GM23248 (cell line): ENCODE measurements at regions not wholly inside any gene's neighbourhood (a gene's known extent, or its start where the extent isn't known, plus 50 kb on each side); places are given as distances from the start of the nearest gene placed in this dataset.
A peak's percentile ranks its signal among the peaks of the same experiment; 100 is the strongest.

Experiments
- DNase-seq: peaks from one replicate; pipeline ENCODE4 v3.0.0-alpha.2; 2015
- H2AFZ ChIP-seq: fragments of 200-600 bp; sonication (generic); 2 replicates; pipeline ENCODE4 v1.6.1; 2016; ENCODE audit warnings: antibody characterized with exemption
- H3F3A ChIP-seq: fragments of 200-600 bp; sonication (generic); 2 replicates; pipeline ENCODE4 v1.6.1; 2016; ENCODE audit warnings: mild to moderate bottlenecking, antibody characterized with exemption, mixed run types; ENCODE audit not compliant: insufficient read depth
- H3K27ac ChIP-seq: fragments of 200-600 bp; sonication (generic); 2 replicates; pipeline ENCODE4 v1.5.1; 2016; ENCODE audit warnings: mild to moderate bottlenecking
- H3K27me3 ChIP-seq: fragments of 200-600 bp; sonication (generic); replicated peaks from 2 replicates; pipeline ENCODE4 v1.6.1; 2016; ENCODE audit warnings: mild to moderate bottlenecking; ENCODE audit not compliant: insufficient read depth
- H3K36me3 ChIP-seq: fragments of 200-600 bp; sonication (generic); 2 replicates; pipeline ENCODE4 v1.6.1; 2016; ENCODE audit warnings: low read depth, mild to moderate bottlenecking
- H3K4me1 ChIP-seq: fragments of 200-600 bp; sonication (generic); 2 replicates; pipeline ENCODE4 v1.6.1; 2016; ENCODE audit warnings: mild to moderate bottlenecking; ENCODE audit not compliant: insufficient read depth
- H3K4me2 ChIP-seq: fragments of 200-600 bp; sonication (generic); one replicate; pipeline ENCODE4 v1.6.1; 2016; ENCODE audit warnings: mild to moderate bottlenecking; ENCODE audit not compliant: unreplicated experiment
- H3K4me3 ChIP-seq: fragments of 200-600 bp; sonication (generic); 2 replicates; pipeline ENCODE4 v1.5.1; 2016; ENCODE audit warnings: mild to moderate bottlenecking
- H3K79me2 ChIP-seq: fragments of 200-600 bp; sonication (generic); 2 replicates; pipeline ENCODE4 v1.6.1; 2016; ENCODE audit warnings: mild to moderate bottlenecking; ENCODE audit not compliant: insufficient read depth
- H3K9ac ChIP-seq: fragments of 200-600 bp; sonication (generic); 2 replicates; pipeline ENCODE4 v1.6.1; 2016; ENCODE audit warnings: mild to moderate bottlenecking
- H3K9me2 ChIP-seq: fragments of 200-600 bp; sonication (generic); 2 replicates; pipeline ENCODE4 v1.6.1; 2016; ENCODE audit warnings: mixed run types, mild to moderate bottlenecking, moderate library complexity; ENCODE audit not compliant: insufficient read depth
- H3K9me3 ChIP-seq: fragments of 200-600 bp; sonication (generic); one replicate; pipeline ENCODE4 v1.6.1; 2017; ENCODE audit warnings: low read depth
- H4K20me1 ChIP-seq: fragments of 200-600 bp; sonication (generic); 2 replicates; pipeline ENCODE4 v1.6.0; 2016; ENCODE audit not compliant: insufficient read depth
- EZH2 ChIP-seq: fragments of 200-600 bp; sonication (generic); IDR thresholded peaks from 2 replicates; pipeline ENCODE4 v1.6.1; 2018; ENCODE audit warnings: antibody characterized with exemption, mild to moderate bottlenecking; ENCODE audit not compliant: insufficient read depth, poor library complexity, severe bottlenecking
- EZH2phosphoT487 ChIP-seq: fragments of 200-600 bp; sonication (generic); IDR thresholded peaks from 2 replicates; pipeline ENCODE4 v1.6.1; 2018; ENCODE audit warnings: antibody characterized with exemption, moderate library complexity, mild to moderate bottlenecking, low read depth; ENCODE audit not compliant: insufficient read depth
- WGBS, 2 experiments: methylation state at CpG; one replicate each; pipeline ENCODE4 v1.1.6; 2015 to 2017; ENCODE audit warnings: low lambda C conversion rate in 2 of 2, low coverage in 1 of 2; ENCODE audit errors: missing lambda C conversion rate in 2 of 2; 5-methylcytosine and 5-hydroxymethylcytosine counted together
- in situ Hi-C: fragments of 300-500 bp; cut with MboI; formaldehyde crosslinking; loops from 2 replicates; pipeline ENCODE4 v1.15.0; 2020

GRCh38 chr2:217673627-217674026 lies 329.2 kb downstream of the TNS1 start:
- Histone ChIP-seq H3K4me2 (peak overlapping the region; percentile 16), H3F3A (peaks cover 6% of the 10 kb centered on the region; the same call in 1 of the 2 replicates), H3K79me2 (no peaks in the 10 kb centered on the region), H3K27me3 (no peaks in the 10 kb centered on the region), H3K9me3 (no peaks in the 10 kb centered on the region), H3K4me1 (peaks cover 19% of the 10 kb centered on the region), H2AFZ (no peak overlapping the region), H3K9me2 (no peaks in the 10 kb centered on the region), H3K9ac (no peak overlapping the region), H3K36me3 (no peaks in the 10 kb centered on the region), H3K27ac (no peak overlapping the region), H4K20me1 (no peaks in the 10 kb centered on the region), H3K4me3 (no peak overlapping the region)
- TF ChIP-seq EZH2 = no peak
- no peak for TF ChIP-seq EZH2phosphoT487
- no peak for DNase-seq
- WGBS, 2 experiments = 28 to 31% methylated on average over 4 of the region's 4 CpGs
- in situ Hi-C loops = no loop called here

- H3K27me3 ChIP-seq = no peaks in the 10 kb centered on the region
- H3K9me2 ChIP-seq = no peaks in the 10 kb centered on the region
- DNase-seq = no peak
- peaks cover 6% of the 10 kb centered on the region; the same call in 1 of the 2 replicates for H3F3A ChIP-seq
- in situ Hi-C loops = no loop called here
- no peaks in the 10 kb centered on the region for H3K79me2 ChIP-seq
- no peak overlapping the region for H3K4me3 ChIP-seq
- H3K36me3 ChIP-seq = no peaks in the 10 kb centered on the region
- peaks cover 22% of the 10 kb centered on the region for H3K4me1 ChIP-seq
- no peak overlapping the region for H3K4me2 ChIP-seq
- no peak overlapping the region for H3K9ac ChIP-seq
- 64 to 71% methylated on average over 3 of the region's 3 CpGs for WGBS, 2 experiments
- no peaks in the 10 kb centered on the region for H3K9me3 ChIP-seq
- H2AFZ ChIP-seq = no peak overlapping the region
- H4K20me1 ChIP-seq = no peaks in the 10 kb centered on the region
- no peak for TF ChIP-seq EZH2phosphoT487
- no peak for TF ChIP-seq EZH2
- no peak overlapping the region for H3K27ac ChIP-seq
These were observed 330.3 kb downstream of the TNS1 start for GRCh38 chr2:217672472-217672871.

- H4K20me1 ChIP-seq = no peaks in the 10 kb centered on the region
- H3K27ac ChIP-seq = no peak overlapping the region
- H3K4me2 ChIP-seq = no peak overlapping the region
- H3K9me2 ChIP-seq = no peaks in the 10 kb centered on the region
- H3K4me1 ChIP-seq = peaks cover 28% of the 10 kb centered on the region
- H2AFZ ChIP-seq = no peak overlapping the region
- H3K9me3 ChIP-seq = no peaks in the 10 kb centered on the region
- in situ Hi-C loops = no loop called here
- H3K9ac ChIP-seq = no peak overlapping the region
- no peaks in the 10 kb centered on the region for H3K36me3 ChIP-seq
- peaks cover 6% of the 10 kb centered on the region; the same call in 1 of the 2 replicates for H3F3A ChIP-seq
- no peak overlapping the region for H3K4me3 ChIP-seq
- DNase-seq = no peak
- 43 to 47% methylated on average over 2 of the region's 2 CpGs for WGBS, 2 experiments
- H3K79me2 ChIP-seq = no peaks in the 10 kb centered on the region
- TF ChIP-seq EZH2phosphoT487 (no peak), EZH2 (no peak)
- H3K27me3 ChIP-seq = no peaks in the 10 kb centered on the region
These were observed 330.9 kb downstream of the TNS1 start for GRCh38 chr2:217671871-217672270.

GRCh38 chr2:217671075-217671474 lies 331.7 kb downstream of the TNS1 start:
- Histone ChIP-seq H3F3A (peaks cover 8% of the 10 kb centered on the region; the same call in 1 of the 2 replicates), H3K27me3 (no peaks in the 10 kb centered on the region), H3K9me3 (no peaks in the 10 kb centered on the region), H3K4me1 (peaks cover 36% of the 10 kb centered on the region), H3K9ac (no peak overlapping the region), H4K20me1 (no peaks in the 10 kb centered on the region), H3K4me2 (no peak overlapping the region), H3K4me3 (no peak overlapping the region), H3K9me2 (no peaks in the 10 kb centered on the region), H2AFZ (no peak overlapping the region), H3K36me3 (no peaks in the 10 kb centered on the region), H3K79me2 (no peaks in the 10 kb centered on the region), H3K27ac (no peak overlapping the region)
- no peak for DNase-seq
- 96 to 100% methylated on average over 1 of the region's 1 CpG for WGBS, 2 experiments
- in situ Hi-C loops = no loop called here
- TF ChIP-seq EZH2 (no peak), EZH2phosphoT487 (no peak)

GRCh38 chr2:217669831-217670230 lies 333.0 kb downstream of the TNS1 start:
- TF ChIP-seq EZH2phosphoT487 (no peak), EZH2 (no peak)
- peak; percentile 46 for DNase-seq
- no peaks in the 10 kb centered on the region for H3K27me3 ChIP-seq
- no peak overlapping the region for H2AFZ ChIP-seq
- no peaks in the 10 kb centered on the region for H3K36me3 ChIP-seq
- no peak overlapping the region for H3K4me3 ChIP-seq
- H4K20me1 ChIP-seq = no peaks in the 10 kb centered on the region
- in situ Hi-C loops = no loop called here
- H3K9ac ChIP-seq = no peak overlapping the region
- H3K4me2 ChIP-seq = no peak overlapping the region
- H3F3A ChIP-seq = peaks cover 12% of the 10 kb centered on the region; the same call in 1 of the 2 replicates
- no peak overlapping the region for H3K27ac ChIP-seq
- WGBS, 2 experiments = 77 to 80% methylated on average over 3 of the region's 3 CpGs
- H3K79me2 ChIP-seq = no peaks in the 10 kb centered on the region
- H3K9me3 ChIP-seq = no peaks in the 10 kb centered on the region
- no peaks in the 10 kb centered on the region for H3K9me2 ChIP-seq
- peaks cover 40% of the 10 kb centered on the region for H3K4me1 ChIP-seq
